SU-DHL-6 (cell line): ENCODE measurements at regions not wholly inside any gene's neighbourhood (a gene's known extent, or its start where the extent isn't known, plus 50 kb on each side); places are given as distances from the start of the nearest gene placed in this dataset.

Experiments used
- H2AFZ ChIP-seq: fragments of 200-600 bp; sonication (generic); 2 replicates; pipeline ENCODE4 v1.6.1; 2014; ENCODE audit warnings: low read depth, mild to moderate bottlenecking, moderate library complexity, mixed read lengths, antibody characterized with exemption, low read length; ENCODE audit not compliant: severe bottlenecking
- H3F3A ChIP-seq: fragments of 200-600 bp; shearing (Covaris generic); 2 replicates; pipeline ENCODE4 v1.6.0; 2016; ENCODE audit warnings: antibody characterized with exemption, mild to moderate bottlenecking; ENCODE audit not compliant: insufficient read depth
- H3K27ac ChIP-seq: fragments of 200-600 bp; sonication (generic); 2 replicates; pipeline ENCODE4 v1.5.1; 2016; ENCODE audit warnings: low read depth, mild to moderate bottlenecking, low read length, moderate library complexity, mixed read lengths
- H3K27me3 ChIP-seq: fragments of 200-600 bp; sonication (generic), shearing (Covaris generic); 2 replicates; pipeline ENCODE4 v1.6.0; 2014; ENCODE audit warnings: mild to moderate bottlenecking, low read length
- H3K36me3 ChIP-seq: fragments of 200-600 bp; sonication (generic); 2 replicates; pipeline ENCODE4 v1.6.1; 2014; ENCODE audit warnings: mild to moderate bottlenecking, low read length, mixed read lengths
- H3K4me2 ChIP-seq: fragments of 300-600, 200-600 bp; shearing (Covaris generic), sonication (generic); 2 replicates; pipeline ENCODE4 v1.6.0; 2014; ENCODE audit warnings: low read length, low read depth, mild to moderate bottlenecking; ENCODE audit not compliant: poor library complexity, severe bottlenecking
- H3K4me3 ChIP-seq: fragments of 200-600 bp; sonication (generic); 2 replicates; pipeline ENCODE4 v1.5.1; 2014; ENCODE audit warnings: antibody characterized with exemption, low read length, mild to moderate bottlenecking, mixed read lengths; ENCODE audit not compliant: insufficient read depth, poor library complexity, severe bottlenecking
- H3K79me2 ChIP-seq: fragments of 200-600 bp; sonication (generic); 2 replicates; pipeline ENCODE4 v1.6.1; 2014; ENCODE audit warnings: mild to moderate bottlenecking, low read length, moderate library complexity; ENCODE audit not compliant: insufficient read depth
- H3K9ac ChIP-seq: fragments of 200-600 bp; sonication (generic); 2 replicates; pipeline ENCODE4 v1.7.0; 2014; ENCODE audit warnings: mild to moderate bottlenecking, low read length
- H3K9me2 ChIP-seq: fragments of 200-600 bp; sonication (generic); replicated peaks from 2 replicates; pipeline ENCODE4 v1.6.1; 2014; ENCODE audit warnings: low read length; ENCODE audit not compliant: insufficient read depth
- H3K9me3 ChIP-seq: fragments of 200-600 bp; sonication (generic); 2 replicates; pipeline ENCODE4 v1.6.1; 2014; ENCODE audit warnings: low read length, mixed read lengths; ENCODE audit not compliant: insufficient read depth
- H4K20me1 ChIP-seq: fragments of 200-600 bp; sonication (generic); 2 replicates; pipeline ENCODE4 v1.6.1; 2014; ENCODE audit warnings: low read depth, mild to moderate bottlenecking, antibody characterized with exemption, low read length, moderate library complexity, mixed read lengths
- CTCF ChIP-seq: fragments of 200-600 bp; sonication (generic); IDR thresholded peaks from one replicate; pipeline ENCODE4 v1.5.1; 2017; ENCODE audit warnings: antibody characterized with exemption, mild to moderate bottlenecking, low read length, moderate library complexity; ENCODE audit not compliant: insufficient read depth, poor library complexity, severe bottlenecking
- EZH2phosphoT487 ChIP-seq: fragments of 200-600 bp; sonication (generic), shearing (Covaris generic); conservative IDR thresholded peaks from 2 replicates; pipeline ENCODE4 v1.6.1; 2018; ENCODE audit warnings: mild to moderate bottlenecking, antibody characterized with exemption, low read length, moderate library complexity, mixed read lengths

- Histone ChIP-seq H3K4me2 (no peak overlapping the region), H3K27ac (no peak overlapping the region)
- TF ChIP-seq EZH2phosphoT487 = no peak
- TF ChIP-seq CTCF = no peak
Measured at GRCh38 chr12:116492703-116493324, 66.4 kb upstream of the MAP1LC3B2 start.

GRCh38 chr12:116495260-116495659, 63.9 kb upstream of the MAP1LC3B2 start:
- H2AFZ ChIP-seq = no peak overlapping the region
- H3K27ac ChIP-seq = no peak overlapping the region
- H3K9ac ChIP-seq = no peak overlapping the region
- H3K79me2 ChIP-seq = no peaks in the 10 kb centered on the region
- no peak for TF ChIP-seq CTCF
- TF ChIP-seq EZH2phosphoT487 = no peak
- H3K27me3 ChIP-seq = peaks cover 3% of the 10 kb centered on the region; the same call in 1 of the 2 replicates
- H3K4me3 ChIP-seq = no peak overlapping the region
- no peaks in the 10 kb centered on the region for H3K9me3 ChIP-seq
- no peak overlapping the region for H3K4me2 ChIP-seq
- H4K20me1 ChIP-seq = no peaks in the 10 kb centered on the region
- H3K9me2 ChIP-seq = no peaks in the 10 kb centered on the region
- no peaks in the 10 kb centered on the region for H3K36me3 ChIP-seq
- H3F3A ChIP-seq = no peaks in the 10 kb centered on the region

More at GRCh38 chr12:116492703-116493324, 66.4 kb upstream of the MAP1LC3B2 start:
- no peaks in the 10 kb centered on the region for H3F3A ChIP-seq
- H3K27me3 ChIP-seq = peaks cover 3% of the 10 kb centered on the region; the same call in 1 of the 2 replicates
- H3K9ac ChIP-seq = no peak overlapping the region
- H3K4me3 ChIP-seq = no peak overlapping the region
- no peaks in the 10 kb centered on the region for H4K20me1 ChIP-seq
- H2AFZ ChIP-seq = no peak overlapping the region
- H3K9me3 ChIP-seq = no peaks in the 10 kb centered on the region
- H3K36me3 ChIP-seq = no peaks in the 10 kb centered on the region
- H3K79me2 ChIP-seq = no peaks in the 10 kb centered on the region
- no peaks in the 10 kb centered on the region for H3K9me2 ChIP-seq

- no peak overlapping the region for H3K27ac ChIP-seq
Measured at GRCh38 chr12:116497051-116497591, 62.1 kb upstream of the MAP1LC3B2 start.

More at GRCh38 chr12:116497051-116497591, 62.1 kb upstream of the MAP1LC3B2 start:
- H3F3A ChIP-seq = no peaks in the 10 kb centered on the region
- H2AFZ ChIP-seq = no peak overlapping the region
- H3K36me3 ChIP-seq = no peaks in the 10 kb centered on the region
- no peak overlapping the region for H3K9ac ChIP-seq
- no peaks in the 10 kb centered on the region for H3K9me3 ChIP-seq
- no peaks in the 10 kb centered on the region for H3K9me2 ChIP-seq
- TF ChIP-seq EZH2phosphoT487 (no peak), CTCF (no peak)
- H3K4me2 ChIP-seq = no peak overlapping the region
- H3K27me3 ChIP-seq = no peaks in the 10 kb centered on the region
- H3K4me3 ChIP-seq = no peak overlapping the region
- no peaks in the 10 kb centered on the region for H3K79me2 ChIP-seq
- no peaks in the 10 kb centered on the region for H4K20me1 ChIP-seq
